Transverse colon (tissue), 3 donors: ENCODE measurements at regions not wholly inside any gene's neighbourhood (a gene's known extent, or its start where the extent isn't known, plus 50 kb on each side); places are given as distances from the start of the nearest gene placed in this dataset.

Source experiments
- EP300 ChIP-seq: sonication (generic); formaldehyde crosslinking; IDR thresholded peaks from one replicate; pipeline ENCODE4 v1.6.1; 2017; ENCODE audit warnings: antibody characterized with exemption, low read depth
- POLR2A ChIP-seq: fragments of 450-650 bp; IDR thresholded peaks from one replicate; pipeline ENCODE4 v1.6.1; 2016; ENCODE audit warnings: antibody characterized with exemption, mild to moderate bottlenecking, moderate library complexity
- TF ChIP-seq, protein P1 (sequence below), 5 experiments: fragments of 200-600 bp in 3 of 5; fragments of 450-650 bp in 2 of 5; sonication (generic) in 3 of 5; IDR thresholded peaks; 1 replicate in 2 of 5; 2 replicates in 3 of 5; pipeline ENCODE4 v1.5.1; 2016 to 2017; ENCODE audit warnings: antibody characterized with exemption in 5 of 5, inconsistent platforms in 3 of 5, mild to moderate bottlenecking in 2 of 5, moderate library complexity in 1 of 5

- TF ChIP-seq EP300 (no peak), POLR2A (no peak)
- TF ChIP-seq, protein P1, sequence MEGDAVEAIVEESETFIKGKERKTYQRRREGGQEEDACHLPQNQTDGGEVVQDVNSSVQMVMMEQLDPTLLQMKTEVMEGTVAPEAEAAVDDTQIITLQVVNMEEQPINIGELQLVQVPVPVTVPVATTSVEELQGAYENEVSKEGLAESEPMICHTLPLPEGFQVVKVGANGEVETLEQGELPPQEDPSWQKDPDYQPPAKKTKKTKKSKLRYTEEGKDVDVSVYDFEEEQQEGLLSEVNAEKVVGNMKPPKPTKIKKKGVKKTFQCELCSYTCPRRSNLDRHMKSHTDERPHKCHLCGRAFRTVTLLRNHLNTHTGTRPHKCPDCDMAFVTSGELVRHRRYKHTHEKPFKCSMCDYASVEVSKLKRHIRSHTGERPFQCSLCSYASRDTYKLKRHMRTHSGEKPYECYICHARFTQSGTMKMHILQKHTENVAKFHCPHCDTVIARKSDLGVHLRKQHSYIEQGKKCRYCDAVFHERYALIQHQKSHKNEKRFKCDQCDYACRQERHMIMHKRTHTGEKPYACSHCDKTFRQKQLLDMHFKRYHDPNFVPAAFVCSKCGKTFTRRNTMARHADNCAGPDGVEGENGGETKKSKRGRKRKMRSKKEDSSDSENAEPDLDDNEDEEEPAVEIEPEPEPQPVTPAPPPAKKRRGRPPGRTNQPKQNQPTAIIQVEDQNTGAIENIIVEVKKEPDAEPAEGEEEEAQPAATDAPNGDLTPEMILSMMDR (IDR thresholded peaks at IDR 0.05): no peak
These were observed 1350.5 kb upstream of the PABPC4L start for GRCh38 chr4:135552131-135552530.
